Peyer's patch (tissue), 4 donors: ENCODE measurements at regions not wholly inside any gene's neighbourhood (a gene's known extent, or its start where the extent isn't known, plus 50 kb on each side); places are given as distances from the start of the nearest gene placed in this dataset.
A peak's percentile ranks its signal among the peaks of the same experiment; 100 is the strongest.

Source experiments
- DNase-seq, 3 donors: peaks; one replicate each; pipeline ENCODE4 v3.0.0-alpha.2; 2017 to 2019
- H3K27ac ChIP-seq, 4 donors: fragments of 200-600 bp; sonication (generic); one replicate each; pipeline ENCODE4 v1.5.1; 2016 to 2019
- H3K27me3 ChIP-seq, 2 donors: fragments of 200-600 bp; sonication (generic); one replicate each; pipeline ENCODE4 v1.5.1; 2019
- H3K36me3 ChIP-seq, 3 donors: fragments of 200-600 bp; sonication (generic); one replicate each; pipeline ENCODE4 v1.5.1; 2016 to 2019
- H3K4me1 ChIP-seq, 4 donors: fragments of 200-600 bp; sonication (generic); one replicate each; pipeline ENCODE4 v1.5.1; 2016 to 2019
- H3K4me3 ChIP-seq, 4 donors: fragments of 200-600 bp; sonication (generic); 1 replicate in 3 of 4; 2 replicates in 1 of 4; pipeline ENCODE4 v1.5.1; 2016 to 2019; ENCODE audit warnings: mild to moderate bottlenecking in 1 of 4
- H3K9me3 ChIP-seq, 4 donors: fragments of 200-600 bp; sonication (generic); one replicate each; pipeline ENCODE4 v1.5.1; 2016 to 2019; ENCODE audit warnings: mild to moderate bottlenecking in 1 of 4
- CTCF ChIP-seq, 6 experiments: fragments of 450-650 bp in 4 of 6; fragments of 200-600 bp in 2 of 6; sonication (generic) in 1 of 6; IDR thresholded peaks; one replicate each; pipeline ENCODE4 v1.5.1; 2017 to 2019; ENCODE audit warnings: antibody characterized with exemption in 6 of 6, mild to moderate bottlenecking in 3 of 6, moderate library complexity in 1 of 6
- POLR2A ChIP-seq, 2 donors: fragments of 450-650 bp; IDR thresholded peaks; one replicate each; pipeline ENCODE4 v1.5.1; 2017; ENCODE audit warnings: antibody characterized with exemption in 2 of 2, mild to moderate bottlenecking in 2 of 2, moderate library complexity in 2 of 2

- no peak for TF ChIP-seq CTCF (IDR thresholded peaks at IDR 0.05)
- TF ChIP-seq POLR2A (IDR thresholded peaks at IDR 0.05) = no peak
- no peak for DNase-seq
- H3K9me3 ChIP-seq = no peaks in the 10 kb centered on the region
- no peak overlapping the region for H3K4me3 ChIP-seq
- no peaks in the 10 kb centered on the region for H3K4me1 ChIP-seq
- no peaks in the 10 kb centered on the region for H3K36me3 ChIP-seq
- H3K27me3 ChIP-seq = no peaks in the 10 kb centered on the region
- no peak overlapping the region for H3K27ac ChIP-seq
These were observed 205.1 kb downstream of the CHIC2 start for GRCh38 chr4:53859305-53859704.

GRCh38 chr4:53858744-53859143 is 205.7 kb downstream of the CHIC2 start:
- H3K27me3 ChIP-seq = no peaks in the 10 kb centered on the region
- no peak overlapping the region for H3K27ac ChIP-seq
- no peak for DNase-seq
- H3K36me3 ChIP-seq = no peaks in the 10 kb centered on the region
- no peaks in the 10 kb centered on the region for H3K9me3 ChIP-seq
- no peak for TF ChIP-seq POLR2A (IDR thresholded peaks at IDR 0.05)
- TF ChIP-seq CTCF (IDR thresholded peaks at IDR 0.05) = no peak
- H3K4me1 ChIP-seq = no peaks in the 10 kb centered on the region
- no peak overlapping the region for H3K4me3 ChIP-seq

GRCh38 chr4:53855581-53856250 is 208.7 kb downstream of the CHIC2 start:
- TF ChIP-seq CTCF (IDR thresholded peaks at IDR 0.05) (no peak), POLR2A (IDR thresholded peaks at IDR 0.05) (no peak)
- Histone ChIP-seq H3K4me1 (no peaks in the 10 kb centered on the region), H3K27me3 (no peaks in the 10 kb centered on the region), H3K36me3 (no peaks in the 10 kb centered on the region), H3K9me3 (no peaks in the 10 kb centered on the region), H3K4me3 (no peak overlapping the region), H3K27ac (peak overlapping the region in 3 of 4 donors; percentile 29 to 55 (median 32))
- no peak for DNase-seq

GRCh38 chr4:53854991-53855568 is 209.3 kb downstream of the CHIC2 start:
- TF ChIP-seq CTCF (IDR thresholded peaks at IDR 0.05) (no peak), POLR2A (IDR thresholded peaks at IDR 0.05) (no peak)
- no peak overlapping the region for H3K4me3 ChIP-seq
- H3K4me1 ChIP-seq = no peaks in the 10 kb centered on the region
- DNase-seq = no peak
- peak overlapping the region in 3 of 4 donors; percentile 29 to 34 (median 32) for H3K27ac ChIP-seq
- no peaks in the 10 kb centered on the region for H3K9me3 ChIP-seq
- H3K27me3 ChIP-seq = no peaks in the 10 kb centered on the region
- H3K36me3 ChIP-seq = no peaks in the 10 kb centered on the region

- no peak overlapping the region for H3K27ac ChIP-seq
- no peak for DNase-seq
- TF ChIP-seq CTCF (IDR thresholded peaks at IDR 0.05) = no peak
- H3K27me3 ChIP-seq = no peaks in the 10 kb centered on the region
- no peaks in the 10 kb centered on the region for H3K4me1 ChIP-seq
- no peak overlapping the region for H3K4me3 ChIP-seq
- H3K9me3 ChIP-seq = no peaks in the 10 kb centered on the region
- H3K36me3 ChIP-seq = no peaks in the 10 kb centered on the region
These were observed 212.1 kb downstream of the CHIC2 start for GRCh38 chr4:53852343-53852742.
